ENCODE measurements at regions not wholly inside any gene's neighbourhood (a gene's known extent, or its start where the extent isn't known, plus 50 kb on each side); places are given as distances from the start of the nearest gene placed in this dataset.

GRCh38 chr2:9696731-9697130, 65.9 kb upstream of the YWHAQ start:
- H3K27ac ChIP-seq: no peak overlapping the region
- H3K27me3 ChIP-seq: no peaks in the 10 kb centered on the region
- H3K9me3 ChIP-seq: no peaks in the 10 kb centered on the region
- ATAC-seq: no peak
- peaks cover 5% of the 10 kb centered on the region for H3K4me1 ChIP-seq
- intact Hi-C loops (cut with DNase I): no loop called here
- no peak for TF ChIP-seq CTCF (IDR thresholded peaks at IDR 0.05)
- no peak overlapping the region for H3K4me3 ChIP-seq
- DNase-seq: no peak
- H3K36me3 ChIP-seq: no peaks in the 10 kb centered on the region

GRCh38 chr2:9697909-9698308, 67.1 kb upstream of the YWHAQ start:
- Histone ChIP-seq H3K4me1 (peaks cover under 1% of the 10 kb centered on the region), H3K27ac (no peak overlapping the region), H3K36me3 (no peaks in the 10 kb centered on the region), H3K27me3 (no peaks in the 10 kb centered on the region), H3K4me3 (no peak overlapping the region), H3K9me3 (no peaks in the 10 kb centered on the region)
- ATAC-seq (no peak), DNase-seq (no peak)
- TF ChIP-seq CTCF (IDR thresholded peaks at IDR 0.05): no peak
- intact Hi-C loops (cut with DNase I): no loop called here

GRCh38 chr2:9699139-9700108, 68.6 kb upstream of the YWHAQ start:
- Histone ChIP-seq H3K27ac (no peak overlapping the region), H3K27me3 (no peaks in the 10 kb centered on the region), H3K4me3 (no peak overlapping the region), H3K36me3 (no peaks in the 10 kb centered on the region), H3K9me3 (no peaks in the 10 kb centered on the region), H3K4me1 (peaks cover 10% of the 10 kb centered on the region)
- no peak for TF ChIP-seq CTCF (IDR thresholded peaks at IDR 0.05)
- intact Hi-C loops (cut with DNase I): no loop called here
- ATAC-seq (no peak), DNase-seq (no peak)

GRCh38 chr2:9700109-9700495, 69.3 kb upstream of the YWHAQ start:
- Histone ChIP-seq H3K27ac (no peak overlapping the region), H3K36me3 (no peaks in the 10 kb centered on the region), H3K27me3 (no peaks in the 10 kb centered on the region), H3K4me3 (no peak overlapping the region), H3K4me1 (peaks cover 10% of the 10 kb centered on the region), H3K9me3 (no peaks in the 10 kb centered on the region)
- ATAC-seq (no peak), DNase-seq (no peak)
- no peak for TF ChIP-seq CTCF (IDR thresholded peaks at IDR 0.05)
- intact Hi-C loops (cut with DNase I): no loop called here

- no peak overlapping the region for H3K4me3 ChIP-seq
- H3K4me1 ChIP-seq: peaks cover 10% of the 10 kb centered on the region
- H3K9me3 ChIP-seq: no peaks in the 10 kb centered on the region
- no peaks in the 10 kb centered on the region for H3K27me3 ChIP-seq
- H3K27ac ChIP-seq: no peak overlapping the region
- no peaks in the 10 kb centered on the region for H3K36me3 ChIP-seq
- DNase-seq: no peak
- intact Hi-C loops (cut with DNase I): no loop called here
- ATAC-seq: no peak
- no peak for TF ChIP-seq CTCF (IDR thresholded peaks at IDR 0.05)
These were observed 71.8 kb upstream of the YWHAQ start for GRCh38 chr2:9702604-9703084.

All from upper lobe of right lung (tissue), 1 donor.